CD8-positive, alpha-beta memory T cell (primary cell): ENCODE measurements at regions not wholly inside any gene's neighbourhood (a gene's known extent, or its start where the extent isn't known, plus 50 kb on each side); places are given as distances from the start of the nearest gene placed in this dataset.

Source experiments
- CTCF ChIA-PET: fragments of 350-600 bp; sonication (Branson Sonifier 250); formaldehyde crosslinking; loops from one replicate; lab custom pipeline; 2021; ENCODE audit warnings: antibody characterized with exemption; lab: Charles Lee
- POLR2A ChIA-PET: fragments of 350-600 bp; sonication (Branson Sonifier 250); formaldehyde crosslinking; loops from one replicate; lab custom pipeline; 2021; ENCODE audit warnings: antibody characterized with exemption; lab: Charles Lee
- DNase-seq, 5 donors: peaks; one replicate each; pipeline versions ENCODE4 v3.0.0 to v3.0.0-alpha.2; 2020 to 2022; ENCODE audit warnings: mixed read lengths in 1 of 5
- H3K27ac ChIP-seq: one replicate; pipeline ENCODE4 v1.7.0; 2013; ENCODE audit warnings: low read depth, mild to moderate bottlenecking, low read length, moderate library complexity
- H3K27me3 ChIP-seq: 2 replicates; pipeline ENCODE4 v1.7.0; 2013; ENCODE audit warnings: low read length, mild to moderate bottlenecking; ENCODE audit not compliant: insufficient read depth, poor library complexity, severe bottlenecking
- H3K36me3 ChIP-seq: 2 replicates; pipeline ENCODE4 v1.7.0; 2013; ENCODE audit warnings: mild to moderate bottlenecking, low read length, moderate library complexity; ENCODE audit not compliant: insufficient read depth
- H3K4me1 ChIP-seq: 2 replicates; pipeline ENCODE4 v1.7.0; 2013; ENCODE audit warnings: mild to moderate bottlenecking, low read length, moderate library complexity; ENCODE audit not compliant: insufficient read depth
- H3K4me3 ChIP-seq: 2 replicates; pipeline ENCODE4 v1.7.0; 2013; ENCODE audit warnings: mild to moderate bottlenecking, low read length
- H3K9me3 ChIP-seq: 2 replicates; pipeline ENCODE4 v1.7.0; 2013; ENCODE audit warnings: mild to moderate bottlenecking, low read length
- H3K27ac Mint-ChIP-seq, 8 donors: one replicate each; pipeline ENCODE4 v1.8.0; 2020 to 2021; ENCODE audit warnings: mixed read lengths in 8 of 8, mild to moderate bottlenecking in 6 of 8, inconsistent platforms in 3 of 8, moderate library complexity in 3 of 8
- H3K27me3 Mint-ChIP-seq, 2 donors: one replicate each; pipeline ENCODE4 v1.8.0; 2020 to 2021; ENCODE audit warnings: mixed read lengths in 2 of 2, mild to moderate bottlenecking in 1 of 2, moderate library complexity in 1 of 2
- H3K36me3 Mint-ChIP-seq, 3 donors: one replicate each; pipeline ENCODE4 v1.8.0; 2020 to 2021; ENCODE audit warnings: mixed read lengths in 3 of 3, inconsistent platforms in 1 of 3, mild to moderate bottlenecking in 1 of 3
- H3K4me1 Mint-ChIP-seq, 3 donors: one replicate each; pipeline ENCODE4 v1.8.0; 2020 to 2021; ENCODE audit warnings: mixed read lengths in 3 of 3, inconsistent platforms in 1 of 3, mild to moderate bottlenecking in 1 of 3
- H3K4me3 Mint-ChIP-seq, 7 donors: one replicate each; pipeline ENCODE4 v1.8.0; 2020 to 2021; ENCODE audit warnings: mixed read lengths in 7 of 7, mild to moderate bottlenecking in 6 of 7, moderate library complexity in 4 of 7, inconsistent platforms in 2 of 7
- H3K9me3 Mint-ChIP-seq, 5 donors: one replicate each; pipeline ENCODE4 v1.8.0; 2020 to 2022; ENCODE audit warnings: mixed read lengths in 5 of 5, mild to moderate bottlenecking in 3 of 5, moderate library complexity in 2 of 5, inconsistent platforms in 1 of 5

GRCh38 chr12:13597166-13597565, 384.2 kb downstream of the GRIN2B start:
- Histone ChIP-seq H3K4me3 (no peak overlapping the region), H3K4me1 (no peaks in the 10 kb centered on the region), H3K36me3 (no peaks in the 10 kb centered on the region), H3K27me3 (no peaks in the 10 kb centered on the region), H3K9me3 (no peaks in the 10 kb centered on the region), H3K27ac (no peak overlapping the region)
- peaks cover 0 to 5% (median 0%) of the 10 kb centered on the region in 5 donors for H3K9me3 Mint-ChIP-seq
- POLR2A ChIA-PET: no interaction called here
- H3K4me3 Mint-ChIP-seq: no peak overlapping the region
- CTCF ChIA-PET: no interaction called here
- peaks cover 0 to 4% of the 10 kb centered on the region in 2 donors for H3K27me3 Mint-ChIP-seq
- H3K27ac Mint-ChIP-seq: no peak overlapping the region
- no peak for DNase-seq
- H3K36me3 Mint-ChIP-seq: no peaks in the 10 kb centered on the region
- no peaks in the 10 kb centered on the region for H3K4me1 Mint-ChIP-seq

DNA sequence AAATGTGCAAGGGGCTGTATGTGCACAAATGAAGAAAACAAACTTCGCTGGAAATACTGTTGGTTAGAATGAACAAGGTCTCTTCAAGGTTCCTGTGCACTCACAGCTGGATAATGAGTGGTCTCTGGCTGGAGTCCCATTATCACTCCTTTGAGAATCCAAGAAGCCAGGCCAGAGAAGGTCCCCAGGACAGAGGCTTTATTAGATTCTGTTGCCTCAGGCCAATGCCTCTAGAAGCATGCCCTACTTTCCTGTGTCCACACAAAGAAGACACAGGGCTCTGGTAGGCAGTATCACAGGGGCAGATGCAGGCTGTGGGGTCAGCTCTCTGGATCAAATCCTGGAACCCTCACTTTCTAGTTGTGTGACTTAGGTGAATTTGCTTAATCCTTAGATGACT, 384.7 kb downstream of the GRIN2B start:
- H3K9me3 ChIP-seq: no peaks in the 10 kb centered on the region
- POLR2A ChIA-PET: no interaction called here
- Mint-ChIP-seq H3K4me3 (no peak overlapping the region), H3K4me1 (no peaks in the 10 kb centered on the region), H3K27ac (no peak overlapping the region), H3K36me3 (no peaks in the 10 kb centered on the region), H3K9me3 (peaks cover 0 to 8% (median 0%) of the 10 kb centered on the region in 5 donors), H3K27me3 (peaks cover 0 to 4% of the 10 kb centered on the region in 2 donors)
- CTCF ChIA-PET: no interaction called here
- no peak for DNase-seq
- H3K4me3 ChIP-seq: no peak overlapping the region
- no peaks in the 10 kb centered on the region for H3K4me1 ChIP-seq
- no peak overlapping the region for H3K27ac ChIP-seq
- H3K36me3 ChIP-seq: no peaks in the 10 kb centered on the region
- H3K27me3 ChIP-seq: no peaks in the 10 kb centered on the region

DNA sequence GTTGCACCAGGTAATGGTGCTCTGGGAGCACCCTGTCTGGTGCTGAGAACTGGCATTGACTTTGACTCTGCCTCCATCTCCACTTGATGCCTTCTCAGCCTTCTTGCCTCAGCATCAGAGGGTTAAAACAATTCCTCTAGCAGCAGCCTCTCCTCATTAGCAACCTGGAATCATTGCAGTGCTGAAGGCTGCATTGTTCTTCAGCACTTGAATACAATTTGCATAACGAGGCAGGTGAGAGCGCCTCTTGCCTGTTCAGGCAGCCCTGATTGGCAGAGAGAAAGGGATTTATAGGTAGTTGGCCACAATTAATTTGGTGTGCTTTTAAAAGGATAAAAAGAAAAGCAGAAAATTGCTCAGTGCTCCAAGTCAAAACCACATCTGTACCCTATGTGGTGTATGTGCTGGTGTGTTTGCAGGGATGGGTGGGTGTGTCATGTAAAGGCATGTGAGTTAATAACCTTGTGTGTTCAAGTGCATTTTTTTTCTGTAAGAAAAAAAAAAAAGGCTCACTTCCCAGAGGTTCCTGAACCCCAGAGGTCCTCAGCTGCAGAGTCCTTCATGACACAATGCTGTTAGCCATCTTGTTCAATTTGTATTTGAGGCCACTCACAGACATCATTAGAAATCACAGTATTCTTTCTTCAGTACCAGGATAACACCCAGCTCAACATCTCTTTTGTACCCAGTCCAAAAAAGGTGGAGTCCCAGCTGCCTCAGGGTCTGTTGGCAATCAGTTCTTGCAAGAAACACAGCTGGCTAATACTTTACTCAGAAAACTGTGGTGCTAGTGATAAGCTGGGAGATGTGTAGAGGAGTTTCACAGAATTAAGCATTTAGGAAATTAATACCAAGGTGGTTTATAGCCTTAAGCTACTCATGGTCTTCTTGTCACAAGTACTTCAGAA, 385.6 kb downstream of the GRIN2B start:
- Histone ChIP-seq H3K27me3 (no peaks in the 10 kb centered on the region), H3K27ac (no peak overlapping the region), H3K9me3 (no peaks in the 10 kb centered on the region), H3K4me1 (no peaks in the 10 kb centered on the region), H3K36me3 (no peaks in the 10 kb centered on the region), H3K4me3 (no peak overlapping the region)
- H3K4me1 Mint-ChIP-seq: no peaks in the 10 kb centered on the region
- H3K27me3 Mint-ChIP-seq: no peaks in the 10 kb centered on the region
- ChIA-PET POLR2A (no interaction called here), CTCF (no interaction called here)
- no peak overlapping the region for H3K4me3 Mint-ChIP-seq
- H3K9me3 Mint-ChIP-seq: peaks cover 0 to 8% (median 0%) of the 10 kb centered on the region in 5 donors
- H3K36me3 Mint-ChIP-seq: no peaks in the 10 kb centered on the region
- DNase-seq: no peak
- H3K27ac Mint-ChIP-seq: no peak overlapping the region

GRCh38 chr12:13594731-13595514, 386.5 kb downstream of the GRIN2B start:
- no peaks in the 10 kb centered on the region for H3K4me1 ChIP-seq
- H3K36me3 ChIP-seq: no peaks in the 10 kb centered on the region
- peaks cover 0 to 8% (median 0%) of the 10 kb centered on the region in 5 donors for H3K9me3 Mint-ChIP-seq
- POLR2A ChIA-PET: no interaction called here
- no peak overlapping the region for H3K4me3 Mint-ChIP-seq
- no peaks in the 10 kb centered on the region for H3K27me3 Mint-ChIP-seq
- H3K36me3 Mint-ChIP-seq: no peaks in the 10 kb centered on the region
- no peak overlapping the region for H3K4me3 ChIP-seq
- no peak overlapping the region for H3K27ac Mint-ChIP-seq
- H3K9me3 ChIP-seq: no peaks in the 10 kb centered on the region
- H3K27me3 ChIP-seq: no peaks in the 10 kb centered on the region
- CTCF ChIA-PET: no interaction called here
- H3K4me1 Mint-ChIP-seq: no peaks in the 10 kb centered on the region
- no peak for DNase-seq
- no peak overlapping the region for H3K27ac ChIP-seq

DNA sequence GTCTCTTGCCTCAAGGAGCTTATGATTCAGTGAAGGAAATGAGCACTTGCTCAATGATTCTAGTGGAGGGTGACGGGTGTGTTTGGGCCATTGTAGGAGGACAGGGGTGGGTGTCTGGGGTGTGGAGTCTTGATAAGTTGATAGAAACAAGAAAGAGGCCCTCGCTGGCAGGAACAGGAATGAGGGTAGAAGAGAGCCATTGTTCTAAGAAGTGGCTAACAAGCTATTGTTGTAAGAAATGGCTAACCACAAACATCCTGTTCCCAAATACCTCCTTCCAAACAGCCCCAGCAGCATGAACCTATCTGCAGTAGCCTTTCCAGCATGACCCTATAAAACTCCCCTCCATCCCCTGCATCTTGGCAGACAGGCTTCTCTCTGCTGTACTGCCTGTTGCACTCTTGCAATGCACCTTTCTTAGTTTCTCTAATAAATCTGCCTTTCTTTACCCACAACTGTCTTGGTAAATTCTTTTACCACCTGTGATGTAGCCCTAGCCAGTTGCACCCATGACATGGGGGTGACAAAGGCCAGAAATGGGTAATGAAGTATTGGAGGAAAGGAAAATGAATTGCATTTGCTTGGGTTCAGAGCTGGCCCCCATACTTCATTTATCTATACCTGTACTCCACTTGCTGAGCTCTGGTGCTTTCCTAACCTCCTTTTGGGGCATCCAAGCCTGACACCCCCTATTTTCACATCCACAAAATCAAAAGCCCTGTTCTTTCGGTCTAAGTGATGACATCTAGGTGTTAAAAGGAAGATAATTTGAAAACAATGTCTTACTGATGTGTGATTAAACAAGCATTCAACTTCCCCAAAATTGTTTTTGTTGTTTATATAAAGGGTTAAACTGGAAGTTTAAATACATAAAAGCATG, 389.1 kb downstream of the GRIN2B start:
- Mint-ChIP-seq H3K27ac (no peak overlapping the region), H3K27me3 (no peaks in the 10 kb centered on the region), H3K4me3 (no peak overlapping the region), H3K36me3 (no peaks in the 10 kb centered on the region), H3K4me1 (no peaks in the 10 kb centered on the region), H3K9me3 (peaks cover 0 to 8% (median 0%) of the 10 kb centered on the region in 5 donors)
- Histone ChIP-seq H3K36me3 (no peaks in the 10 kb centered on the region), H3K27ac (no peak overlapping the region), H3K27me3 (no peaks in the 10 kb centered on the region), H3K4me3 (no peak overlapping the region), H3K4me1 (no peaks in the 10 kb centered on the region), H3K9me3 (no peaks in the 10 kb centered on the region)
- ChIA-PET CTCF (no interaction called here), POLR2A (no interaction called here)
- no peak for DNase-seq

GRCh38 chr12:13591488-13591887, 389.9 kb downstream of the GRIN2B start:
- POLR2A ChIA-PET: no interaction called here
- no peak overlapping the region for H3K4me3 ChIP-seq
- H3K27me3 ChIP-seq: no peaks in the 10 kb centered on the region
- H3K27ac ChIP-seq: no peak overlapping the region
- H3K9me3 Mint-ChIP-seq: peaks cover 0 to 8% (median 0%) of the 10 kb centered on the region in 5 donors
- H3K4me3 Mint-ChIP-seq: no peak overlapping the region
- no peaks in the 10 kb centered on the region for H3K9me3 ChIP-seq
- H3K36me3 Mint-ChIP-seq: no peaks in the 10 kb centered on the region
- no peak overlapping the region for H3K27ac Mint-ChIP-seq
- CTCF ChIA-PET: no interaction called here
- H3K36me3 ChIP-seq: no peaks in the 10 kb centered on the region
- H3K27me3 Mint-ChIP-seq: no peaks in the 10 kb centered on the region
- no peaks in the 10 kb centered on the region for H3K4me1 ChIP-seq
- DNase-seq: no peak
- H3K4me1 Mint-ChIP-seq: no peaks in the 10 kb centered on the region

GRCh38 chr12:13591059-13591458, 390.3 kb downstream of the GRIN2B start:
- no peaks in the 10 kb centered on the region for H3K27me3 ChIP-seq
- no peaks in the 10 kb centered on the region for H3K36me3 ChIP-seq
- no peak overlapping the region for H3K27ac ChIP-seq
- Mint-ChIP-seq H3K27me3 (no peaks in the 10 kb centered on the region), H3K4me3 (no peak overlapping the region), H3K27ac (no peak overlapping the region), H3K36me3 (no peaks in the 10 kb centered on the region), H3K4me1 (no peaks in the 10 kb centered on the region), H3K9me3 (peaks cover 0 to 8% (median 0%) of the 10 kb centered on the region in 5 donors)
- H3K9me3 ChIP-seq: no peaks in the 10 kb centered on the region
- DNase-seq: no peak
- ChIA-PET CTCF (no interaction called here), POLR2A (no interaction called here)
- no peak overlapping the region for H3K4me3 ChIP-seq
- H3K4me1 ChIP-seq: no peaks in the 10 kb centered on the region
